ENCODE measurements at regions not wholly inside any gene's neighbourhood (a gene's known extent, or its start where the extent isn't known, plus 50 kb on each side); places are given as distances from the start of the nearest gene placed in this dataset.

GRCh38 chr16:7804635-7805195 is 472.1 kb downstream of the RBFOX1 start:
- no peak for TF ChIP-seq CTCF (IDR thresholded peaks at IDR 0.05)
- TF ChIP-seq EZH2 (IDR thresholded peaks at IDR 0.05), result no peak

Measured in neural progenitor cell (in vitro differentiated cells).